Gastrocnemius medialis (tissue), 4 donors: ENCODE measurements at regions not wholly inside any gene's neighbourhood (a gene's known extent, or its start where the extent isn't known, plus 50 kb on each side); places are given as distances from the start of the nearest gene placed in this dataset.
A peak's percentile ranks its signal among the peaks of the same experiment; 100 is the strongest.
"Not testable (repeated sequence)": the region's sequence is repeated elsewhere in the genome, so short reads cannot be mapped to it uniquely, and the experiment has no call there.

ENCODE experiments used
- ATAC-seq, 2 donors: fragments of 150-250 bp; one replicate each; pipeline ENCODE4 v1.9.1; 2016
- DNase-seq, 2 donors: peaks; one replicate each; pipeline ENCODE4 v3.0.0-alpha.2; 2019
- H3K27ac ChIP-seq, 4 donors: fragments of 200-600 bp; sonication (generic); 1 replicate in 1 of 4; 2 replicates in 3 of 4; pipeline ENCODE4 v1.5.1; 2016 to 2018; ENCODE audit warnings: mild to moderate bottlenecking in 2 of 4, moderate library complexity in 1 of 4
- H3K27me3 ChIP-seq, 3 donors: fragments of 200-600 bp; sonication (generic) in 2 of 3; 1 replicate in 1 of 3; 2 replicates in 2 of 3; pipeline versions ENCODE4 v1.5.1 to v1.6.0; 2016 to 2019; ENCODE audit warnings: mild to moderate bottlenecking in 1 of 3, moderate library complexity in 1 of 3
- H3K36me3 ChIP-seq, 2 donors: fragments of 200-600 bp; sonication (generic) in 1 of 2; one replicate each; pipeline ENCODE4 v1.5.1; 2017 to 2018
- H3K4me1 ChIP-seq, 2 donors: fragments of 200-600 bp; sonication (generic) in 1 of 2; one replicate each; pipeline ENCODE4 v1.5.1; 2016 to 2017; ENCODE audit warnings: mild to moderate bottlenecking in 2 of 2
- H3K4me3 ChIP-seq, 4 donors: fragments of 200-600 bp; sonication (generic) in 3 of 4; 1 replicate in 1 of 4; 2 replicates in 3 of 4; pipeline ENCODE4 v1.5.1; 2016 to 2019; ENCODE audit warnings: mild to moderate bottlenecking in 2 of 4
- H3K9me3 ChIP-seq, 3 donors: fragments of 200-600 bp; sonication (generic) in 2 of 3; 1 replicate in 1 of 3; 2 replicates in 2 of 3; pipeline ENCODE4 v1.5.1; 2016 to 2019
- CTCF ChIP-seq, 5 experiments: fragments of 450-650 bp in 3 of 5; fragments of 200-600 bp in 2 of 5; sonication (generic) in 2 of 5; IDR thresholded peaks in 4 of 5; conservative IDR thresholded peaks in 1 of 5; 1 replicate in 4 of 5; 2 replicates in 1 of 5; pipeline ENCODE4 v1.5.1; 2016 to 2019; ENCODE audit warnings: antibody characterized with exemption in 5 of 5, mild to moderate bottlenecking in 3 of 5, moderate library complexity in 3 of 5
- POLR2A ChIP-seq, 2 donors: fragments of 450-650 bp; IDR thresholded peaks; one replicate each; pipeline ENCODE4 v1.6.1; 2017; ENCODE audit warnings: antibody characterized with exemption in 2 of 2, mild to moderate bottlenecking in 2 of 2, moderate library complexity in 2 of 2
- in situ Hi-C, 4 donors: fragments of 200-750 bp; cut with MboI; loops; one replicate each; pipeline versions ENCODE4 v1.15.0 to v1.8.0; 2017; ENCODE audit warnings: low sequenced_read_pairs in 4 of 4
- intact Hi-C: fragments of 100-400 bp; cut with DNase I; formaldehyde crosslinking; loops from one replicate; pipeline ENCODE4 v1.15.1; 2023; ENCODE audit warnings: low total_unique reads

- Histone ChIP-seq H3K4me1 (no peaks in the 10 kb centered on the region), H3K36me3 (no peaks in the 10 kb centered on the region), H3K27ac (no peak overlapping the region), H3K9me3 (no peaks in the 10 kb centered on the region), H3K27me3 (no peaks in the 10 kb centered on the region), H3K4me3 (no peak overlapping the region)
- no peak for ATAC-seq
- intact Hi-C loops (no loop called here), in situ Hi-C loops (no loop called here)
- no peak for TF ChIP-seq CTCF (IDR thresholded peaks at IDR 0.05 in 4 of 5, conservative IDR thresholded peaks at IDR 0.05 in 1 of 5)
- no peak for TF ChIP-seq POLR2A (IDR thresholded peaks at IDR 0.05)
- DNase-seq, result no peak
Observed at GRCh38 chr6:109251839-109252238, 130.4 kb downstream of the CD164 start.

GRCh38 chr6:109250544-109251156 lies 131.6 kb downstream of the CD164 start:
- in situ Hi-C loops, H3K9me3 ChIP-seq, intact Hi-C loops: not testable (repeated sequence)

GRCh38 chr6:109243863-109244825 lies 138.1 kb downstream of the CD164 start:
- H3K4me1 ChIP-seq, result peaks cover 27 to 28% of the 10 kb centered on the region in 2 donors
- ATAC-seq (no peak), DNase-seq (no peak)
- no peak overlapping the region for H3K27ac ChIP-seq
- H3K4me3 ChIP-seq, result no peak overlapping the region
- H3K27me3 ChIP-seq, result no peaks in the 10 kb centered on the region
- no peaks in the 10 kb centered on the region for H3K9me3 ChIP-seq
- TF ChIP-seq POLR2A (IDR thresholded peaks at IDR 0.05), result no peak
- TF ChIP-seq CTCF (IDR thresholded peaks at IDR 0.05 in 4 of 5, conservative IDR thresholded peaks at IDR 0.05 in 1 of 5), result no peak
- in situ Hi-C loops, result no loop called here
- intact Hi-C loops, result loop anchor here (5.0 kb wide), 1 partner anchor 138 kb away; the partner anchor contains the start of gene CD164
- H3K36me3 ChIP-seq, result no peaks in the 10 kb centered on the region

More at GRCh38 chr6:109250544-109251156, 131.6 kb downstream of the CD164 start:
- not testable (repeated sequence) for ATAC-seq, H3K27me3 ChIP-seq, H3K4me1 ChIP-seq, DNase-seq, H3K36me3 ChIP-seq, H3K4me3 ChIP-seq, H3K27ac ChIP-seq

GRCh38 chr6:109242925-109243324 lies 139.3 kb downstream of the CD164 start:
- ATAC-seq (no peak), DNase-seq (no peak)
- peaks cover 33 to 34% of the 10 kb centered on the region in 2 donors for H3K4me1 ChIP-seq
- H3K9me3 ChIP-seq, result no peaks in the 10 kb centered on the region
- in situ Hi-C loops, result no loop called here
- TF ChIP-seq CTCF (IDR thresholded peaks at IDR 0.05 in 4 of 5, conservative IDR thresholded peaks at IDR 0.05 in 1 of 5) (no peak), POLR2A (IDR thresholded peaks at IDR 0.05) (no peak)
- no peak overlapping the region for H3K4me3 ChIP-seq
- H3K27me3 ChIP-seq, result no peaks in the 10 kb centered on the region
- peak overlapping the region in 1 of 4 donors; percentile 59 for H3K27ac ChIP-seq
- intact Hi-C loops, result loop anchor here (5.0 kb wide), 1 partner anchor 139 kb away; the partner anchor contains the start of gene CD164
- no peaks in the 10 kb centered on the region for H3K36me3 ChIP-seq

- intact Hi-C loops (loop anchor here (5.0 kb wide), 1 partner anchor 140 kb away; the partner anchor contains the start of gene CD164), in situ Hi-C loops (no loop called here)
- no peak for ATAC-seq
- TF ChIP-seq POLR2A (IDR thresholded peaks at IDR 0.05), result no peak
- TF ChIP-seq CTCF (IDR thresholded peaks at IDR 0.05 in 4 of 5, conservative IDR thresholded peaks at IDR 0.05 in 1 of 5), result no peak
- H3K36me3 ChIP-seq, result no peaks in the 10 kb centered on the region
- no peaks in the 10 kb centered on the region for H3K27me3 ChIP-seq
- no peak for DNase-seq
- H3K4me1 ChIP-seq, result peaks cover 33 to 34% of the 10 kb centered on the region in 2 donors
- no peak overlapping the region for H3K4me3 ChIP-seq
- H3K9me3 ChIP-seq, result no peaks in the 10 kb centered on the region
- H3K27ac ChIP-seq, result peak overlapping the region; percentile 15 to 73 (median 66)
Observed at GRCh38 chr6:109242029-109242428, 140.2 kb downstream of the CD164 start.
